ENCODE measurements at regions not wholly inside any gene's neighbourhood (a gene's known extent, or its start where the extent isn't known, plus 50 kb on each side); places are given as distances from the start of the nearest gene placed in this dataset.

DNA sequence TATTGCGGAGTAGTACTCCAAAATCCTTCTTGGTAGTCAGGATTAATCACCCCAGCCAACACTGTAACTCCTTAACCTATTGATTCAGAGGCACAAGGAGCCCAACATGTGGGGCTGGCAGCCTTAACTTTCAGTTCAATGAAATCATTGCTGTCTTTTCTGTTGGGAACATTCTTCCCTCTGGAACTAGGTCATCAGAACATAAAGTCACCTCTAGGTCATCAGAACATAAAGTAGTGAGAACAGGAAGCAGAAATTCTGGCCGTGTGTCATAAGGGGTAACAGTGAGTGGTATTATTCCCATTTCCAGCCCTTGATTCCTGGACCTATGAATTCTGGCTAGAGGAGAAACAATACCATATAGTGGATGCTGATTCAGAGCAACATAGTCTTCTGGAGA, 71.5 kb upstream of the TNIK start:
- POLR2A ChIA-PET, result no interaction called here
- Mint-ChIP-seq H3K27me3 (ENCODE audit: low read depth) (no peaks in the 10 kb centered on the region; the same call in 1 of the 2 replicates), H3K36me3 (0 out of 2 replicates have a peak, but pooled peaks cover 2% of the 10 kb centered on the region), H3K4me1 (peaks cover 9% of the 10 kb centered on the region), H3K9me3 (peaks cover 8% of the 10 kb centered on the region; the same call in 1 of the 2 replicates), H3K4me3 (no peak overlapping the region), H3K27ac (no peak overlapping the region)
- TF ChIP-seq GABPB1 (CRISPR knock-in tag; IDR thresholded peaks at IDR 0.05), result no peak
- TF ChIP-seq OVOL2 (CRISPR knock-in tag; IDR thresholded peaks at IDR 0.05; ENCODE audit: borderline replicate concordance), result no peak
- no peak for TF ChIP-seq RELA (CRISPR knock-in tag; IDR thresholded peaks at IDR 0.05; ENCODE audit: borderline replicate concordance)
- TF ChIP-seq, protein P1, sequence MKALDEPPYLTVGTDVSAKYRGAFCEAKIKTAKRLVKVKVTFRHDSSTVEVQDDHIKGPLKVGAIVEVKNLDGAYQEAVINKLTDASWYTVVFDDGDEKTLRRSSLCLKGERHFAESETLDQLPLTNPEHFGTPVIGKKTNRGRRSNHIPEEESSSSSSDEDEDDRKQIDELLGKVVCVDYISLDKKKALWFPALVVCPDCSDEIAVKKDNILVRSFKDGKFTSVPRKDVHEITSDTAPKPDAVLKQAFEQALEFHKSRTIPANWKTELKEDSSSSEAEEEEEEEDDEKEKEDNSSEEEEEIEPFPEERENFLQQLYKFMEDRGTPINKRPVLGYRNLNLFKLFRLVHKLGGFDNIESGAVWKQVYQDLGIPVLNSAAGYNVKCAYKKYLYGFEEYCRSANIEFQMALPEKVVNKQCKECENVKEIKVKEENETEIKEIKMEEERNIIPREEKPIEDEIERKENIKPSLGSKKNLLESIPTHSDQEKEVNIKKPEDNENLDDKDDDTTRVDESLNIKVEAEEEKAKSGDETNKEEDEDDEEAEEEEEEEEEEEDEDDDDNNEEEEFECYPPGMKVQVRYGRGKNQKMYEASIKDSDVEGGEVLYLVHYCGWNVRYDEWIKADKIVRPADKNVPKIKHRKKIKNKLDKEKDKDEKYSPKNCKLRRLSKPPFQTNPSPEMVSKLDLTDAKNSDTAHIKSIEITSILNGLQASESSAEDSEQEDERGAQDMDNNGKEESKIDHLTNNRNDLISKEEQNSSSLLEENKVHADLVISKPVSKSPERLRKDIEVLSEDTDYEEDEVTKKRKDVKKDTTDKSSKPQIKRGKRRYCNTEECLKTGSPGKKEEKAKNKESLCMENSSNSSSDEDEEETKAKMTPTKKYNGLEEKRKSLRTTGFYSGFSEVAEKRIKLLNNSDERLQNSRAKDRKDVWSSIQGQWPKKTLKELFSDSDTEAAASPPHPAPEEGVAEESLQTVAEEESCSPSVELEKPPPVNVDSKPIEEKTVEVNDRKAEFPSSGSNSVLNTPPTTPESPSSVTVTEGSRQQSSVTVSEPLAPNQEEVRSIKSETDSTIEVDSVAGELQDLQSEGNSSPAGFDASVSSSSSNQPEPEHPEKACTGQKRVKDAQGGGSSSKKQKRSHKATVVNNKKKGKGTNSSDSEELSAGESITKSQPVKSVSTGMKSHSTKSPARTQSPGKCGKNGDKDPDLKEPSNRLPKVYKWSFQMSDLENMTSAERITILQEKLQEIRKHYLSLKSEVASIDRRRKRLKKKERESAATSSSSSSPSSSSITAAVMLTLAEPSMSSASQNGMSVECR (CRISPR knock-in tag; IDR thresholded peaks at IDR 0.05; ENCODE audit: borderline replicate concordance), result no peak
- TF ChIP-seq, protein P2, sequence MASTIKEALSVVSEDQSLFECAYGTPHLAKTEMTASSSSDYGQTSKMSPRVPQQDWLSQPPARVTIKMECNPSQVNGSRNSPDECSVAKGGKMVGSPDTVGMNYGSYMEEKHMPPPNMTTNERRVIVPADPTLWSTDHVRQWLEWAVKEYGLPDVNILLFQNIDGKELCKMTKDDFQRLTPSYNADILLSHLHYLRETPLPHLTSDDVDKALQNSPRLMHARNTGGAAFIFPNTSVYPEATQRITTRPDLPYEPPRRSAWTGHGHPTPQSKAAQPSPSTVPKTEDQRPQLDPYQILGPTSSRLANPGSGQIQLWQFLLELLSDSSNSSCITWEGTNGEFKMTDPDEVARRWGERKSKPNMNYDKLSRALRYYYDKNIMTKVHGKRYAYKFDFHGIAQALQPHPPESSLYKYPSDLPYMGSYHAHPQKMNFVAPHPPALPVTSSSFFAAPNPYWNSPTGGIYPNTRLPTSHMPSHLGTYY (CRISPR knock-in tag; IDR thresholded peaks at IDR 0.05), result no peak
- no peak for TF ChIP-seq NFE2L1 (CRISPR knock-in tag; IDR thresholded peaks at IDR 0.05)
- TF ChIP-seq, protein P3, sequence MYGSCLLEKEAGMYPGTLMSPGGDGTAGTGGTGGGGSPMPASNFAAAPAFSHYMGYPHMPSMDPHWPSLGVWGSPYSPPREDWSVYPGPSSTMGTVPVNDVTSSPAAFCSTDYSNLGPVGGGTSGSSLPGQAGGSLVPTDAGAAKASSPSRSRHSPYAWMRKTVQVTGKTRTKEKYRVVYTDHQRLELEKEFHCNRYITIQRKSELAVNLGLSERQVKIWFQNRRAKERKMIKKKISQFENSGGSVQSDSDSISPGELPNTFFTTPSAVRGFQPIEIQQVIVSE (CRISPR knock-in tag; IDR thresholded peaks at IDR 0.05; ENCODE audit: borderline replicate concordance), result no peak
- TF ChIP-seq KAT7 (CRISPR knock-in tag; IDR thresholded peaks at IDR 0.05; ENCODE audit: borderline replicate concordance), result no peak
- TF ChIP-seq IRF2 (CRISPR knock-in tag; IDR thresholded peaks at IDR 0.05; ENCODE audit: borderline replicate concordance, low read depth), result no peak
- TF ChIP-seq, protein P4, sequence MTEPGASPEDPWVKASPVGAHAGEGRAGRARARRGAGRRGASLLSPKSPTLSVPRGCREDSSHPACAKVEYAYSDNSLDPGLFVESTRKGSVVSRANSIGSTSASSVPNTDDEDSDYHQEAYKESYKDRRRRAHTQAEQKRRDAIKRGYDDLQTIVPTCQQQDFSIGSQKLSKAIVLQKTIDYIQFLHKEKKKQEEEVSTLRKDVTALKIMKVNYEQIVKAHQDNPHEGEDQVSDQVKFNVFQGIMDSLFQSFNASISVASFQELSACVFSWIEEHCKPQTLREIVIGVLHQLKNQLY (CRISPR knock-in tag; IDR thresholded peaks at IDR 0.05), result no peak
- TF ChIP-seq, protein P5, sequence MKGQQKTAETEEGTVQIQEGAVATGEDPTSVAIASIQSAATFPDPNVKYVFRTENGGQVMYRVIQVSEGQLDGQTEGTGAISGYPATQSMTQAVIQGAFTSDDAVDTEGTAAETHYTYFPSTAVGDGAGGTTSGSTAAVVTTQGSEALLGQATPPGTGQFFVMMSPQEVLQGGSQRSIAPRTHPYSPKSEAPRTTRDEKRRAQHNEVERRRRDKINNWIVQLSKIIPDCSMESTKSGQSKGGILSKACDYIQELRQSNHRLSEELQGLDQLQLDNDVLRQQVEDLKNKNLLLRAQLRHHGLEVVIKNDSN (CRISPR knock-in tag; IDR thresholded peaks at IDR 0.05), result no peak
- TF ChIP-seq, protein P6, sequence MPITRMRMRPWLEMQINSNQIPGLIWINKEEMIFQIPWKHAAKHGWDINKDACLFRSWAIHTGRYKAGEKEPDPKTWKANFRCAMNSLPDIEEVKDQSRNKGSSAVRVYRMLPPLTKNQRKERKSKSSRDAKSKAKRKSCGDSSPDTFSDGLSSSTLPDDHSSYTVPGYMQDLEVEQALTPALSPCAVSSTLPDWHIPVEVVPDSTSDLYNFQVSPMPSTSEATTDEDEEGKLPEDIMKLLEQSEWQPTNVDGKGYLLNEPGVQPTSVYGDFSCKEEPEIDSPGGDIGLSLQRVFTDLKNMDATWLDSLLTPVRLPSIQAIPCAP (CRISPR knock-in tag; IDR thresholded peaks at IDR 0.05), result no peak
- TF ChIP-seq, protein P7, sequence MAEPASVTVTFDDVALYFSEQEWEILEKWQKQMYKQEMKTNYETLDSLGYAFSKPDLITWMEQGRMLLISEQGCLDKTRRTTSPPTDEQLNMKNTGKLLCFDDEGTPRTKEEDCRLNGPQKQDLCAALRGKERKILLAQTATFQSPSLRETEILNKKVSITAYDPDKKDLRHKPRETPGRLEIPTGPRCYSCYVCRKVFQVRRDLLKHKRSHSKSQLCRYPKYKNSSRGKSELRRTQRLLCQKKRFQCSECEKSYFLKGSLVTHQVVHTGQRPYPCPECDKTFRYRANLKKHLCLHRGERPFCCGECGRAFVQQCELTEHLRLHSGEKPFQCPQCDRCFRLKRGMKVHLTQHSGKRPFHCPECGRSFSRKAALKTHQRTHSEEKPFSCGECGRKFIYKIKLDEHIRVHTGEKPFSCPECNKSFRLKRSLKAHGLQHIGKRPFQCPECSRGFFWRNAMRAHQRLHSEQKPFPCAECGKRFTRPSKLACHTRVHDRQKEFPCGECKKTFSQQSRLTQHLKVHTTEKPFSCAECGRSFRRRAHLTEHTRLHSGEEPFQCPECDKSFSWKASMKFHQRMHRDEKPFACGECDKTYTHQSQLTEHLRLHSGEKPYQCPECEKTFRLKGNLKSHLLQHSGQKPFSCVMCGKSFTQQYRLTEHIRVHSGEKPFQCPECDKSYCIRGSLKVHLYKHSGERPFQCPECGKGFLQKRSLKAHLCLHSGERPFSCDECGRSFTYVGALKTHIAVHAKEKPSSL (CRISPR knock-in tag; conservative IDR thresholded peaks at IDR 0.05), result no peak
- TF ChIP-seq NR1H2 (CRISPR knock-in tag; IDR thresholded peaks at IDR 0.05), result no peak
- TF ChIP-seq, protein P8, sequence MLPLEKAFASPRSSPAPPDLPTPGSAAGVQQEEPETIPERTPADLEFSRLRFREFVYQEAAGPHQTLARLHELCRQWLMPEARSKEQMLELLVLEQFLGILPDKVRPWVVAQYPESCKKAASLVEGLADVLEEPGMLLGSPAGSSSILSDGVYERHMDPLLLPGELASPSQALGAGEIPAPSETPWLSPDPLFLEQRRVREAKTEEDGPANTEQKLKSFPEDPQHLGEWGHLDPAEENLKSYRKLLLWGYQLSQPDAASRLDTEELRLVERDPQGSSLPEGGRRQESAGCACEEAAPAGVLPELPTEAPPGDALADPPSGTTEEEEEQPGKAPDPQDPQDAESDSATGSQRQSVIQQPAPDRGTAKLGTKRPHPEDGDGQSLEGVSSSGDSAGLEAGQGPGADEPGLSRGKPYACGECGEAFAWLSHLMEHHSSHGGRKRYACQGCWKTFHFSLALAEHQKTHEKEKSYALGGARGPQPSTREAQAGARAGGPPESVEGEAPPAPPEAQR (CRISPR knock-in tag; IDR thresholded peaks at IDR 0.05), result no peak
- TF ChIP-seq, protein P9, sequence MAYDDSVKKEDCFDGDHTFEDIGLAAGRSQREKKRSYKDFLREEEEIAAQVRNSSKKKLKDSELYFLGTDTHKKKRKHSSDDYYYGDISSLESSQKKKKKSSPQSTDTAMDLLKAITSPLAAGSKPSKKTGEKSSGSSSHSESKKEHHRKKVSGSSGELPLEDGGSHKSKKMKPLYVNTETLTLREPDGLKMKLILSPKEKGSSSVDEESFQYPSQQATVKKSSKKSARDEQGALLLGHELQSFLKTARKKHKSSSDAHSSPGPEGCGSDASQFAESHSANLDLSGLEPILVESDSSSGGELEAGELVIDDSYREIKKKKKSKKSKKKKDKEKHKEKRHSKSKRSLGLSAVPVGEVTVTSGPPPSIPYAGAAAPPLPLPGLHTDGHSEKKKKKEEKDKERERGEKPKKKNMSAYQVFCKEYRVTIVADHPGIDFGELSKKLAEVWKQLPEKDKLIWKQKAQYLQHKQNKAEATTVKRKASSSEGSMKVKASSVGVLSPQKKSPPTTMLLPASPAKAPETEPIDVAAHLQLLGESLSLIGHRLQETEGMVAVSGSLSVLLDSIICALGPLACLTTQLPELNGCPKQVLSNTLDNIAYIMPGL (CRISPR knock-in tag; IDR thresholded peaks at IDR 0.05), result no peak
- TF ChIP-seq ESRRA (CRISPR knock-in tag; IDR thresholded peaks at IDR 0.05; ENCODE audit: borderline replicate concordance), result no peak
- no peak for TF ChIP-seq CREM (CRISPR knock-in tag; IDR thresholded peaks at IDR 0.05)
- TF ChIP-seq, protein P10, sequence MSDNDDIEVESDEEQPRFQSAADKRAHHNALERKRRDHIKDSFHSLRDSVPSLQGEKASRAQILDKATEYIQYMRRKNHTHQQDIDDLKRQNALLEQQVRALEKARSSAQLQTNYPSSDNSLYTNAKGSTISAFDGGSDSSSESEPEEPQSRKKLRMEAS (CRISPR knock-in tag; IDR thresholded peaks at IDR 0.05), result no peak
- ATAC-seq, result no peak
- DNase-seq (ENCODE audit: low spot score), result no peak
- CTCF ChIA-PET, result no interaction called here

Measured in WTC11 (cell line).